Lower leg skin (tissue), 4 donors: ENCODE measurements at regions not wholly inside any gene's neighbourhood (a gene's known extent, or its start where the extent isn't known, plus 50 kb on each side); places are given as distances from the start of the nearest gene placed in this dataset.

Experiments used
- DNase-seq, 2 donors: peaks; one replicate each; pipeline ENCODE4 v3.0.0-alpha.2; 2019; ENCODE audit warnings: low spot score in 2 of 2
- H3K4me3 ChIP-seq: fragments of 200-600 bp; sonication (generic); 2 replicates; pipeline ENCODE4 v1.5.1; 2017; ENCODE audit warnings: mild to moderate bottlenecking, low read depth; ENCODE audit not compliant: poor library complexity, severe bottlenecking
- POLR2A ChIP-seq, 2 donors: fragments of 450-650 bp; IDR thresholded peaks; one replicate each; pipeline ENCODE4 v1.6.1; 2016 to 2017; ENCODE audit warnings: antibody characterized with exemption in 2 of 2, mild to moderate bottlenecking in 1 of 2, moderate library complexity in 1 of 2
- WGBS, 2 donors: methylation state at CpG; one replicate each; pipeline ENCODE4 v1.1.5; 2018; 5-methylcytosine and 5-hydroxymethylcytosine counted together
- intact Hi-C: fragments of 100-400 bp; cut with DNase I; formaldehyde crosslinking; loops from one replicate; pipeline ENCODE4 v1.15.0; 2023; ENCODE audit warnings: low total_unique reads
- TF ChIP-seq, protein P1 (sequence below), 3 donors: fragments of 450-650 bp; IDR thresholded peaks; one replicate each; pipeline ENCODE4 v1.5.1; 2016; ENCODE audit warnings: antibody characterized with exemption in 3 of 3, mild to moderate bottlenecking in 3 of 3, moderate library complexity in 2 of 3

DNA sequence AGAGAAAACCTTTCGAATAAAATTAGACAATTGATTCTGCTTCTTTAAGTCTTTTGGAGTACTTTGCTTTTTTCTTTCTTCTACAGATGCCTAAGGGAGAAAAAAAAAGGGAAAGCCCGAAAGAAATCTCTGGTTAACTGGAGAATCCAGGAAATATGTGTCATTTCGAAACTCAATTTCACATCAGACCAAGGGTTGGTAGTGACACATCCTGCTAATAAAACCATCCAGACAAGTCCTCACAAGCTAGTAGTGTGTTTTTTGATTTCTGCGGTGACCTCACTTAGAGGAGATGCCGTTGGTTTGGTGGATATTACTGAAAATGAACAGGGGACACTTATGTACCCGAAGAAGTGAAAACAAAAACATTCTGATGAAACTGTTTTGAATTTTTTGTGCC lies 726.5 kb upstream of the ADAMTS5 start:
- no peak for TF ChIP-seq POLR2A (IDR thresholded peaks at IDR 0.05)
- TF ChIP-seq, protein P1, sequence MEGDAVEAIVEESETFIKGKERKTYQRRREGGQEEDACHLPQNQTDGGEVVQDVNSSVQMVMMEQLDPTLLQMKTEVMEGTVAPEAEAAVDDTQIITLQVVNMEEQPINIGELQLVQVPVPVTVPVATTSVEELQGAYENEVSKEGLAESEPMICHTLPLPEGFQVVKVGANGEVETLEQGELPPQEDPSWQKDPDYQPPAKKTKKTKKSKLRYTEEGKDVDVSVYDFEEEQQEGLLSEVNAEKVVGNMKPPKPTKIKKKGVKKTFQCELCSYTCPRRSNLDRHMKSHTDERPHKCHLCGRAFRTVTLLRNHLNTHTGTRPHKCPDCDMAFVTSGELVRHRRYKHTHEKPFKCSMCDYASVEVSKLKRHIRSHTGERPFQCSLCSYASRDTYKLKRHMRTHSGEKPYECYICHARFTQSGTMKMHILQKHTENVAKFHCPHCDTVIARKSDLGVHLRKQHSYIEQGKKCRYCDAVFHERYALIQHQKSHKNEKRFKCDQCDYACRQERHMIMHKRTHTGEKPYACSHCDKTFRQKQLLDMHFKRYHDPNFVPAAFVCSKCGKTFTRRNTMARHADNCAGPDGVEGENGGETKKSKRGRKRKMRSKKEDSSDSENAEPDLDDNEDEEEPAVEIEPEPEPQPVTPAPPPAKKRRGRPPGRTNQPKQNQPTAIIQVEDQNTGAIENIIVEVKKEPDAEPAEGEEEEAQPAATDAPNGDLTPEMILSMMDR (IDR thresholded peaks at IDR 0.05): no peak
- intact Hi-C loops: loop anchor here (5.0 kb wide), 1 partner anchor 926 kb away; no protein-coding TSS in a partner anchor
- WGBS, 2 donors: 52 to 53% methylated on average over 6 of the region's 6 CpGs
- H3K4me3 ChIP-seq: no peak overlapping the region
- DNase-seq: no peak

DNA sequence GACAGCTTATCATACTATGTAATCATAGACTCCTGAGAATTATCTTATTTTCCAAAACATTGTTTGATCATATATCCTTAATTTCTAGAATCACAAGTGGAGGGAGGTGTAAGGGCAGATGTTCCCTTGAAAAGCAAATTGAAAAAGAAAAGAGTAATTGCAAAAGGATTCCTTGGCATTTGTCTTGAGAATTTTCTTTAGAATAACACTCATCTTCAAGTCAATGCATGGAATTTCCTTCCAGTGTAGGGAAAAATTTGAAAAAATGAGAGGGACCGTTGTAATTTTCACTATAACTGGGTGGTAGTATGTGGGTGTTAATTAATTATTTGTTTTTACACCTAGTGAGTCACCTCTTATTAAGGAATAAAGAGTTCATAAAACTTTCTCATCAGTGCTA lies 724.6 kb upstream of the ADAMTS5 start:
- 56 to 81% methylated on average over 1 of the region's 1 CpG for WGBS, 2 donors
- intact Hi-C loops: loop anchor here (5.0 kb wide), 1 partner anchor 924 kb away; no protein-coding TSS in a partner anchor
- TF ChIP-seq POLR2A (IDR thresholded peaks at IDR 0.05): no peak
- TF ChIP-seq, protein P1 (IDR thresholded peaks at IDR 0.05): no peak

GRCh38 chr21:27691006-27691405 lies 724.1 kb upstream of the ADAMTS5 start:
- no peak for DNase-seq
- 55 to 59% methylated on average over 1 of the region's 1 CpG for WGBS, 2 donors
- intact Hi-C loops: loop anchor here (5.0 kb wide), 1 partner anchor 924 kb away; no protein-coding TSS in a partner anchor
- no peak overlapping the region for H3K4me3 ChIP-seq
- TF ChIP-seq, protein P1 (IDR thresholded peaks at IDR 0.05): no peak
- TF ChIP-seq POLR2A (IDR thresholded peaks at IDR 0.05): no peak

More for the DNA sequence above, 724.6 kb upstream of the ADAMTS5 start:
- H3K4me3 ChIP-seq: no peak overlapping the region
- DNase-seq: no peak

GRCh38 chr21:27690426-27690825 lies 723.5 kb upstream of the ADAMTS5 start:
- WGBS, 2 donors: 63 to 77% methylated on average over 4 of the region's 4 CpGs
- intact Hi-C loops: loop anchor here (5.0 kb wide), 1 partner anchor 923 kb away; no protein-coding TSS in a partner anchor
- TF ChIP-seq POLR2A (IDR thresholded peaks at IDR 0.05): no peak
- TF ChIP-seq, protein P1 (IDR thresholded peaks at IDR 0.05): no peak
- DNase-seq: no peak
- H3K4me3 ChIP-seq: no peak overlapping the region

GRCh38 chr21:27688773-27689172 lies 721.9 kb upstream of the ADAMTS5 start:
- no peak overlapping the region for H3K4me3 ChIP-seq
- TF ChIP-seq, protein P1 (IDR thresholded peaks at IDR 0.05): no peak
- TF ChIP-seq POLR2A (IDR thresholded peaks at IDR 0.05): no peak
- intact Hi-C loops: no loop called here
- no peak for DNase-seq

GRCh38 chr21:27683292-27683691 lies 716.4 kb upstream of the ADAMTS5 start:
- no peak for TF ChIP-seq POLR2A (IDR thresholded peaks at IDR 0.05)
- TF ChIP-seq, protein P1 (IDR thresholded peaks at IDR 0.05): no peak
- intact Hi-C loops: no loop called here
- WGBS, 2 donors: 58 to 75% methylated on average over 2 of the region's 2 CpGs
- DNase-seq: no peak
- H3K4me3 ChIP-seq: no peak overlapping the region
